GM19463 (cell line): ENCODE measurements at regions not wholly inside any gene's neighbourhood (a gene's known extent, or its start where the extent isn't known, plus 50 kb on each side); places are given as distances from the start of the nearest gene placed in this dataset.
"Not testable (repeated sequence)": the region's sequence is repeated elsewhere in the genome, so short reads cannot be mapped to it uniquely, and the experiment has no call there.

ENCODE experiments used
- ATAC-seq: cut with Tn5 transposase; IDR thresholded peaks from one replicate; pipeline ENCODE4 v1.9.1; 2021; ENCODE audit warnings: mild to moderate bottlenecking, moderate library complexity; ENCODE audit not compliant: unreplicated experiment

GRCh38 chr9:62798884-62799850, 1609.3 kb downstream of the SPATA31A7 start:
- not testable (repeated sequence) for ATAC-seq

DNA sequence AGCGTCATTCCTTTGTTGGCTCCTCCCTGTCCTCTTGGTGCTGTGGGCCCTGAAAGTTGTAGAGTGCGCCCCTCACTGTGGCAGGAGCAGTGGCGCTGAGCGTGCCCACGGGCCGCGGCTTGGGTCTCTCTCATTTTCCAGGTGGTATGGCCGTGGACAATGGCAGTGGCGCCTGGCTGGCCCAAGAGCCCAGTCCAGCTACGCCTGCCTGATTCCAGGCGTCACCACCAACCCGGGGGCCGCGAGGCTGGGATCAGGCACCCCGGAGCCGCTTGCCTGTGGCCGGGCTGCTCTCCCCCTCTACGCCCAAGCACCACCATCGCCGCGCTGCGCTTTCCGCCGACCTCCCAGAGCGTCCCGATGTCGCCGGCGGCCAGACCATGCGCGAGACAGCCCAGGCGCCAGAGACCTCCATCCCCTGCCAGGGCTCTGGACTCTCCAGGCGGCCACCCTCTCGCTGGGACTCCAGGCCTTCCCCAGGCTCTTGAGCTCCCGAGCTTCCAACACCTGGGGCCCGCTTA, 1610.1 kb downstream of the SPATA31A7 start:
- ATAC-seq, result peak; percentile 8

DNA sequence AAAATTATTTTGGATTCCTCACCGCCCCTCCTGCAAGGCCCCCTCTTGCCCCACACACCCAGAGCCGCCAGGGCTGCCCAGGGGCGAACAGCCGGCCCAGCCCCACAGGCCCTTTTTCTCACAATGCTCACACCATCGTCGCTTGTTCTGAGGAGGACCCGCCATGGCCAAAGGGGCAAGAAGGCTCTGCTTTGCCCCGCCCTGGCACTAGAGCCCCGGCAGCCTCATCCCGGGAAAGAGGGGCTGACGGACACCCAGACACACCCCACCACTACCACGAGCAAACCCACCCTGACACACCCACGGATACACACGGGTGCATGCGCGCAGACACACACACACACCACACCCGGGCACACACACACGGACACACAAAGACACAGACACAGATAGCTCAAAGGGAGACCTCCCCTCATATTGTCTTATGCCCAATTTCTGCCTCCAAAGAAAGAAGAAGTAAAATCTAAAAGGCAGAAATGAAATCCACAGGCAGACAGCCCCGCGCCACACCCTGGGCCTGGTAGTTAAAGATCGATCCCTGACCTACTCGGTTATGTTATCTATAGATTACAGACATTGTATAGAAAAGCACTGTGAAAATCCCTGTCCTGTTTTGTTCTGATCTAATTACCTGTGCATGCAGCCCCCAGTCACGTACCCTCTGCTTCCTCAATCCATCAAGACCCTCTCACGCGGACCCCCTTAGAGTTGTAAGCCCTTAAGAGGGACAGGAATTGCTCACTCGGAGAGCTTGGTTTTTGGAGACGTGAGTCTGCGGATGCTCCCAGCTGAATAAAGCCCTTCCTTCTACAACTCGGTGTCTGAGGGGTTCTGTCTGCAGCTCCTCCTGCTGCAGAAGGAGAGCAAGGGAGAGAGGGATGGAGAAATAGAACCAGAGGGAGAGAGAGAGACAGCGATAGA, 1610.9 kb downstream of the SPATA31A7 start:
- ATAC-seq, result not testable (repeated sequence)

- ATAC-seq, result not testable (repeated sequence)
These were observed 1611.6 kb downstream of the SPATA31A7 start for GRCh38 chr9:62801372-62801811.

GRCh38 chr9:62801961-62802718, 1612.3 kb downstream of the SPATA31A7 start:
- peak; percentile 99 for ATAC-seq

GRCh38 chr9:62802719-62803079, 1612.9 kb downstream of the SPATA31A7 start:
- not testable (repeated sequence) for ATAC-seq

DNA sequence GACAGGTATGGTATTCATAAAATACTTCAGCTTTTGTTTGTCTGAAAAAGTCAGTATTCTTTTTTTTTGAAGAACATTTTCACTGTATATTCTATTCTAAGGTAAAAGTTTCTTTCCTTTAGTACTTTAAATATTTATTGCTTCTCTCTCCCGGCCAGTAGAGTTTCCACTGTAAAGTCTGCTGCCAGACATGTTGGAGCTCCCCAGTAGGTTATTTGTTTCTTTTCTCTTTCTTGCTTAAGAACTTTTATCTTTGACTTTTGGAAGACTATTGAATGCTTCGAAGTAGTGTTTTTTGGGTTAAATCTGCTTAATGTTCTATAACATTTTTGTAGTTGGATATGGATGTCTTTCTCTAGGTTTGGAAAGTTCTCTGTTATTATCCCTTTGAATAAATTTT, 1613.3 kb downstream of the SPATA31A7 start:
- not testable (repeated sequence) for ATAC-seq

- not testable (repeated sequence) for ATAC-seq
These were observed 1614.5 kb downstream of the SPATA31A7 start for GRCh38 chr9:62804314-62804713.

DNA sequence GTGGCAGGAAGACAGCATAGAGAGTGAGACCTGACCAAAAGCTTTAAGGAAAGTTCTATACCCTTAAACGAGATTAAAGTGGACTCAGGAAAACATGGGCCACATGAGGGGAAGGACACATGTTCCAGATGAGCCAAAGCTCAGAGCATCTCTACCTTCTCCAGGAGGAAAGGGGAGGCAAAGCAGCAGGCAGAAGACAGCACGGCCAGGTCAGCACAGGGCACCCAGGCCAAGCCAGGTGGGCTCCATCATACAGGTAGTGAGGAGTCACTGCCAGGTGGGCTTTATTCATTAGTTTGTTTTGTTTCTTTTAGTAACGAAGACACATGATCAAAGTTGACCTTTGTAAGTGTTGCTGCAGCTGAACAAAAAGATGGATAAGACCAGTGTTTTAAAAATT, 1617.6 kb downstream of the SPATA31A7 start:
- ATAC-seq, result not testable (repeated sequence)

- ATAC-seq, result not testable (repeated sequence)
These were observed 1618.2 kb downstream of the SPATA31A7 start for GRCh38 chr9:62808081-62808480.

- ATAC-seq, result not testable (repeated sequence)
These were observed 1620.5 kb downstream of the SPATA31A7 start for GRCh38 chr9:62810318-62810717.

DNA sequence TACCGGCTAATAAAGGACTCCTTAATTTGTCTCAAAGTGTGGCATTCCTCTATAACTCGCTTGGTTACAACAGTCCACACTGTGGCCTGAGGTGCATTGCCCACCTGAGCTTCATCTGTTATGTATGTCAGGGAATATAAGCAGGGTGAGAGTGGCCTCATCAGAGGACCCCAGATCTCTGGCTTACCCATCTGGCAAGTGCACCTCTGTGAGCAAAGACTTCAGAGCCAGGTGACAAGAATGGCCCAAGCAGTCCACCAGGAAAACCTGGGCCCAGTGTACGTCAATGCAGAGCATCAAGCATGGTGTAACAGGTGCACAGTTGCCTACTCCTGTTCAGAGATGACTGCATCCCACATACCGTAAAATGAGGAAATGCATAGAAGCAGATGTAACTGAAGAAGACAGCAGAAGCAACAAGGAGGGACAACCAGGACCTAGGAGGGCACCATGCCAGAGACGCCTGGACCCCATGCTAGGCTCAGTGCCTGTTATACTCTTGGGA, 1621.0 kb downstream of the SPATA31A7 start:
- ATAC-seq, result not testable (repeated sequence)

GRCh38 chr9:62815436-62815835, 1625.6 kb downstream of the SPATA31A7 start:
- ATAC-seq, result not testable (repeated sequence)

- ATAC-seq, result not testable (repeated sequence)
These were observed 1626.5 kb downstream of the SPATA31A7 start for GRCh38 chr9:62816331-62816730.

DNA sequence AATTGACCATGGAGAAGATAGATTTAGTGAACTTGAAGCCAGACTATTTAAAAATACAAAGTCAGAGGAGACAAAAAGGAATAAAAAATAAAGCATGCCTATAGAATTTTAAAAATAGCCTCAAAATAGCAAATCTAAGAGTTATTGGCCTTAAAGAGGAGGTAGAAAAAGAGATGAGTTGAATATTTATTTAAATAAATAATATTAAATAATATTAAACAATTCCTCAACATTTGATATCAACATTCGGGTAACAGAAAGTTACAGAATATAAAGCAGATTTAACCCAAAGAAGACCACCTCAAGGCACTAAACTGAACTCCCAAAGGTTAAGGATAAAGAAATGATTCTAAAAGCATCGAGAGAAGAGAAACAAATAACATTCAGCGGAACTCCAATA, 1627.4 kb downstream of the SPATA31A7 start:
- ATAC-seq, result not testable (repeated sequence)

GRCh38 chr9:62822185-62822584, 1632.3 kb downstream of the SPATA31A7 start:
- not testable (repeated sequence) for ATAC-seq

DNA sequence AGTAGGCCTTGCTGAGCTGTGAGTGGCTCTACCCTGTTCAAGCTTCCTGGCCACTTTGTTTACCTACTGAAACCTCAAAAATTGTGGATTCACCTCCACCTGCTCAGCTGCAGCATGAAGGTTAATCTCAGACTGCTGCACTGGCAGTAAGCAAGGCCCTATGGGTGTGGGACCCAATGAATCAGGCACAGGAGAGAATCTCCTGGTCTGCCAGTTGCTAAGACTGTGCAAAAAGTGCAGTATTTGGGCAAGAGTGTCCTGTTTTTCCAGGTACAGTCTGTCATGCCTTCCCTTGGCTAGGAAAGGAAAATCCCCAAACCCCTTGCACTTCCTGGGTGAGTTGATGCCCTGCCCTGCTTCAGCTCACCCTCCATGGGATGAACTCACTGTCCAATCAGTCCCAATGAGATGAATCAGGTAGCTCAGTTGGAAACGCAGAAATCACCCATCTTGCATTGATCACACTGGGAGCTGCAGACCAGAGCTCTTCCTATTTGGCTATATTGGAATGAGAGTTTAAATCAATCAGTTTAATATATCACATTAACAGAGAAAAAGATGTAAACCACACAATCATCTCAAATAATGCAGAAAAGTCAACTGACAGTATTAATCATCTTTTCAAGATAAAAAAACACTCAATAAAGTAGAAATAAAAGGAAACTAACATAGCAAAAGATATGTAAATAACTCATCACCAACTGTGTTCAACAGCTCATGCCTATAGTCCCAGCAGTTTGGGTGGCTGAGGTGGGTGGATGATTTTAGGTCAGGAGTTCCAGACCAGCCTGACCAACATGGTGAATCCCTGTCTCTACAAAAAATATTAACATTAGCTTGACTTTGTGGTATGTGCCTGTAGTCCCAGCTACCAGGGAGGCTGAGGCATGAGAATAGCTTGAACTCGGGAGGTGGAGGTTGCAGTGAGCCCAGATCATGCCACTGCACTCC, 1638.4 kb downstream of the SPATA31A7 start:
- not testable (repeated sequence) for ATAC-seq

DNA sequence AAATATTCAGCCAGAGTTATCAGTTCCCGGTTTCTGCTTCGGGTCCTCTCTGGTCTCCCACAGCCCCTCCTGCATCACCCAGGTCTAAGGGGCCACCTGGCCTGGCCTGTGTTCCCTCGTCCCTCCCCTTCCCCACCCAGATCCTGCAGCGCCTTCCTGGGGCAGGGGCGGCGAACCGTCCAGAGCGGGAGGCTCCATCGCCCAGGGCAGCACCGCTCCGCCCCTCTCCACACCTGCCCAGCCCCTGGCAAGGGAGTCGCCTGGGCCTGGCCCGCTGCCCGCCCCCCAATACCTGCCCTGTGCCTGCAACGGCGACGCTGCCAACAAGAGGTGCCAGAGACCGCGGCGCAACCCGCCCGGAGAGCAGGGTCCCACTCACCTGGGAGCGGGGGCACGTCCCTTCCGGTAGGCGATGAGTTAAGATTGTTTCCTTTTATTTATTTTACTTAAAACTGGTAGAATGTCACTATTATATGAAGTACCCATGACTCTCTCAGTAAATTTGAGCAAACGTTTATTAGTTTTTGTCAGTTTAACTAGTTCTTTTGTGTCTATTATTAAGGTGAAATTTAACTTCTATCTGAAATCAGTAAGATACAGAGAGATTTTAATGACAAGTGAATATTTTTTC, 1641.1 kb downstream of the SPATA31A7 start:
- ATAC-seq, result not testable (repeated sequence)
